Effector memory CD8-positive, alpha-beta T cell (primary cell): ENCODE measurements at regions not wholly inside any gene's neighbourhood (a gene's known extent, or its start where the extent isn't known, plus 50 kb on each side); places are given as distances from the start of the nearest gene placed in this dataset.

Experiments
- ATAC-seq: fragments of 150-1000 bp; cut with Tn5 transposase; replicated peaks from 2 replicates; pipeline ENCODE4 v1.10.0; 2021; ENCODE audit warnings: mild to moderate bottlenecking, moderate library complexity
- DNase-seq, 3 experiments: peaks; one replicate each; pipeline ENCODE4 v3.0.0; 2021
- H3K27ac Mint-ChIP-seq, 2 donors: one replicate each; pipeline ENCODE4 v1.8.0; 2022; ENCODE audit warnings: mild to moderate bottlenecking in 2 of 2, mixed read lengths in 2 of 2, moderate library complexity in 2 of 2
- H3K27me3 Mint-ChIP-seq, 2 donors: one replicate each; pipeline ENCODE4 v1.8.0; 2022; ENCODE audit warnings: mixed read lengths in 2 of 2
- H3K36me3 Mint-ChIP-seq: one replicate; pipeline ENCODE4 v1.8.0; 2022; ENCODE audit warnings: mild to moderate bottlenecking, moderate library complexity, mixed read lengths; ENCODE audit not compliant: insufficient read depth
- H3K4me1 Mint-ChIP-seq, 2 donors: one replicate each; pipeline ENCODE4 v1.8.0; 2022; ENCODE audit warnings: low read depth in 2 of 2, mixed read lengths in 2 of 2
- H3K4me3 Mint-ChIP-seq, 2 donors: one replicate each; pipeline ENCODE4 v1.8.0; 2022; ENCODE audit warnings: mild to moderate bottlenecking in 2 of 2, mixed read lengths in 2 of 2, moderate library complexity in 2 of 2
- H3K9me3 Mint-ChIP-seq, 2 donors: one replicate each; pipeline ENCODE4 v1.8.0; 2022; ENCODE audit warnings: mixed read lengths in 2 of 2

GRCh38 chr4:189779281-189779980, 161.2 kb upstream of the FRG1 start:
- no peak overlapping the region for H3K27ac Mint-ChIP-seq
- H3K36me3 Mint-ChIP-seq, result no peaks in the 10 kb centered on the region
- ATAC-seq, result no peak
- H3K27me3 Mint-ChIP-seq, result no peaks in the 10 kb centered on the region
- DNase-seq, result no peak
- H3K4me3 Mint-ChIP-seq, result no peak overlapping the region
- peaks cover 6 to 7% of the 10 kb centered on the region in 2 donors for H3K9me3 Mint-ChIP-seq
- no peaks in the 10 kb centered on the region for H3K4me1 Mint-ChIP-seq

- Mint-ChIP-seq H3K4me1 (no peaks in the 10 kb centered on the region), H3K36me3 (no peaks in the 10 kb centered on the region), H3K27me3 (no peaks in the 10 kb centered on the region), H3K27ac (no peak overlapping the region), H3K9me3 (peaks cover 6 to 7% of the 10 kb centered on the region in 2 donors), H3K4me3 (no peak overlapping the region)
- no peak for ATAC-seq
- no peak for DNase-seq
Observed at GRCh38 chr4:189780391-189780790, 160.3 kb upstream of the FRG1 start.

- ATAC-seq (no peak), DNase-seq (no peak)
- H3K27me3 Mint-ChIP-seq, result peaks cover 0 to 7% of the 10 kb centered on the region in 2 donors
- no peaks in the 10 kb centered on the region for H3K4me1 Mint-ChIP-seq
- H3K9me3 Mint-ChIP-seq, result peaks cover 8 to 19% of the 10 kb centered on the region in 2 donors
- H3K4me3 Mint-ChIP-seq, result no peak overlapping the region
- H3K27ac Mint-ChIP-seq, result no peak overlapping the region
- no peaks in the 10 kb centered on the region for H3K36me3 Mint-ChIP-seq
Observed at GRCh38 chr4:189784651-189785050, 156.0 kb upstream of the FRG1 start.

- DNase-seq, result no peak
- H3K27ac Mint-ChIP-seq, result no peak overlapping the region
- no peaks in the 10 kb centered on the region for H3K4me1 Mint-ChIP-seq
- peaks cover 0 to 7% of the 10 kb centered on the region in 2 donors for H3K27me3 Mint-ChIP-seq
- H3K9me3 Mint-ChIP-seq, result peaks cover 8 to 19% of the 10 kb centered on the region in 2 donors
- H3K36me3 Mint-ChIP-seq, result no peaks in the 10 kb centered on the region
- no peak overlapping the region for H3K4me3 Mint-ChIP-seq
- ATAC-seq, result no peak
Observed at GRCh38 chr4:189785257-189785656, 155.4 kb upstream of the FRG1 start.

- Mint-ChIP-seq H3K27ac (no peak overlapping the region), H3K4me3 (no peak overlapping the region), H3K4me1 (no peaks in the 10 kb centered on the region), H3K9me3 (peaks cover 9 to 16% of the 10 kb centered on the region in 2 donors), H3K36me3 (no peaks in the 10 kb centered on the region), H3K27me3 (peaks cover 7 to 9% of the 10 kb centered on the region in 2 donors)
- ATAC-seq, result no peak
- DNase-seq, result no peak
Observed at GRCh38 chr4:189786447-189786846, 154.2 kb upstream of the FRG1 start.

GRCh38 chr4:189787216-189788031, 153.2 kb upstream of the FRG1 start:
- DNase-seq (no peak), ATAC-seq (no peak)
- no peaks in the 10 kb centered on the region for H3K36me3 Mint-ChIP-seq
- peaks cover 7 to 9% of the 10 kb centered on the region in 2 donors for H3K27me3 Mint-ChIP-seq
- no peak overlapping the region for H3K4me3 Mint-ChIP-seq
- no peak overlapping the region for H3K27ac Mint-ChIP-seq
- H3K4me1 Mint-ChIP-seq, result no peaks in the 10 kb centered on the region
- peaks cover 3 to 11% of the 10 kb centered on the region in 2 donors for H3K9me3 Mint-ChIP-seq

- no peaks in the 10 kb centered on the region for H3K4me1 Mint-ChIP-seq
- H3K4me3 Mint-ChIP-seq, result no peak overlapping the region
- peaks cover 3% of the 10 kb centered on the region for H3K36me3 Mint-ChIP-seq
- H3K27me3 Mint-ChIP-seq, result peaks cover 0 to 9% of the 10 kb centered on the region in 2 donors
- DNase-seq (peak in 1 of 3 experiments; percentile 10), ATAC-seq (peak; percentile 36)
- peaks cover 0 to 2% of the 10 kb centered on the region in 2 donors for H3K9me3 Mint-ChIP-seq
- H3K27ac Mint-ChIP-seq, result no peak overlapping the region
Observed at GRCh38 chr4:189792924-189793618, 147.6 kb upstream of the FRG1 start.

- H3K9me3 Mint-ChIP-seq, result peaks cover 3 to 7% of the 10 kb centered on the region in 2 donors
- ATAC-seq, result no peak
- no peak overlapping the region for H3K27ac Mint-ChIP-seq
- no peak for DNase-seq
- H3K27me3 Mint-ChIP-seq, result peaks cover 0 to 5% of the 10 kb centered on the region in 2 donors
- no peak overlapping the region for H3K4me3 Mint-ChIP-seq
- H3K4me1 Mint-ChIP-seq, result peaks cover 0 to 2% of the 10 kb centered on the region in 2 donors
- H3K36me3 Mint-ChIP-seq, result peaks cover 1% of the 10 kb centered on the region
Observed at GRCh38 chr4:189800545-189801088, 140.1 kb upstream of the FRG1 start.

- ATAC-seq, result no peak
- H3K27ac Mint-ChIP-seq, result no peak overlapping the region
- DNase-seq, result no peak
- peaks cover 0 to 2% of the 10 kb centered on the region in 2 donors for H3K4me1 Mint-ChIP-seq
- no peak overlapping the region for H3K4me3 Mint-ChIP-seq
- no peaks in the 10 kb centered on the region for H3K36me3 Mint-ChIP-seq
- H3K27me3 Mint-ChIP-seq, result peaks cover 0 to 7% of the 10 kb centered on the region in 2 donors
- H3K9me3 Mint-ChIP-seq, result peaks cover 6 to 13% of the 10 kb centered on the region in 2 donors
Observed at GRCh38 chr4:189802884-189803283, 137.8 kb upstream of the FRG1 start.

GRCh38 chr4:189804894-189805293, 135.8 kb upstream of the FRG1 start:
- no peak for ATAC-seq
- H3K4me1 Mint-ChIP-seq, result peaks cover 0 to 2% of the 10 kb centered on the region in 2 donors

GRCh38 chr4:189806506-189806905, 134.2 kb upstream of the FRG1 start:
- Mint-ChIP-seq H3K4me1 (peaks cover 0 to 4% of the 10 kb centered on the region in 2 donors), H3K27ac (no peak overlapping the region), H3K27me3 (peaks cover 0 to 13% of the 10 kb centered on the region in 2 donors), H3K36me3 (no peaks in the 10 kb centered on the region), H3K4me3 (no peak overlapping the region), H3K9me3 (peaks cover 11 to 13% of the 10 kb centered on the region in 2 donors)
- ATAC-seq (no peak), DNase-seq (no peak)

More at GRCh38 chr4:189804894-189805293, 135.8 kb upstream of the FRG1 start:
- no peak overlapping the region for H3K27ac Mint-ChIP-seq
- H3K36me3 Mint-ChIP-seq, result no peaks in the 10 kb centered on the region
- DNase-seq, result no peak
- peaks cover 0 to 7% of the 10 kb centered on the region in 2 donors for H3K27me3 Mint-ChIP-seq
- no peak overlapping the region for H3K4me3 Mint-ChIP-seq
- peaks cover 6 to 13% of the 10 kb centered on the region in 2 donors for H3K9me3 Mint-ChIP-seq

GRCh38 chr4:189807031-189807430, 133.6 kb upstream of the FRG1 start:
- H3K36me3 Mint-ChIP-seq, result no peaks in the 10 kb centered on the region
- H3K4me1 Mint-ChIP-seq, result peaks cover 0 to 4% of the 10 kb centered on the region in 2 donors
- peaks cover 11 to 13% of the 10 kb centered on the region in 2 donors for H3K9me3 Mint-ChIP-seq
- no peak for ATAC-seq
- no peak for DNase-seq
- H3K27me3 Mint-ChIP-seq, result peaks cover 0 to 19% of the 10 kb centered on the region in 2 donors
- no peak overlapping the region for H3K27ac Mint-ChIP-seq
- H3K4me3 Mint-ChIP-seq, result no peak overlapping the region

- peaks cover 0 to 4% of the 10 kb centered on the region in 2 donors for H3K4me1 Mint-ChIP-seq
- no peak for DNase-seq
- H3K27me3 Mint-ChIP-seq, result peaks cover 0 to 29% of the 10 kb centered on the region in 2 donors
- ATAC-seq, result no peak
- H3K9me3 Mint-ChIP-seq, result peaks cover 13 to 15% of the 10 kb centered on the region in 2 donors
- H3K36me3 Mint-ChIP-seq, result no peaks in the 10 kb centered on the region
- no peak overlapping the region for H3K27ac Mint-ChIP-seq
- no peak overlapping the region for H3K4me3 Mint-ChIP-seq
Observed at GRCh38 chr4:189809241-189809735, 131.4 kb upstream of the FRG1 start.
